Ectodermal cell (in vitro differentiated cells): ENCODE measurements at regions not wholly inside any gene's neighbourhood (a gene's known extent, or its start where the extent isn't known, plus 50 kb on each side); places are given as distances from the start of the nearest gene placed in this dataset.

Experiments
- H3K27ac ChIP-seq: 2 replicates; pipeline ENCODE4 v1.7.0; 2013; ENCODE audit warnings: mild to moderate bottlenecking, low read depth, low read length; ENCODE audit not compliant: insufficient read depth, poor library complexity, severe bottlenecking
- H3K27me3 ChIP-seq: 2 replicates; pipeline ENCODE4 v1.7.0; 2013; ENCODE audit warnings: mild to moderate bottlenecking, low read length; ENCODE audit not compliant: insufficient read depth, control insufficient read depth, poor library complexity, severe bottlenecking
- H3K36me3 ChIP-seq: one replicate; pipeline ENCODE4 v1.7.0; 2013; ENCODE audit warnings: low read length; ENCODE audit not compliant: control insufficient read depth, insufficient read depth
- H3K4me1 ChIP-seq: one replicate; pipeline ENCODE4 v1.7.0; 2013; ENCODE audit warnings: low read length; ENCODE audit not compliant: control insufficient read depth, insufficient read depth
- H3K4me3 ChIP-seq: 2 replicates; pipeline ENCODE4 v1.7.0; 2013; ENCODE audit warnings: low read depth, low read length, control low read depth; ENCODE audit not compliant: insufficient read depth
- H3K9me3 ChIP-seq: 2 replicates; pipeline ENCODE4 v1.7.0; 2013; ENCODE audit warnings: mild to moderate bottlenecking, low read length, moderate library complexity; ENCODE audit not compliant: control insufficient read depth
- WGBS, 2 experiments: methylation state at CpG; one replicate each; pipeline ENCODE4 v1.1.7; 2013; ENCODE audit warnings: missing lambda C conversion rate in 2 of 2; 5-methylcytosine and 5-hydroxymethylcytosine counted together

DNA sequence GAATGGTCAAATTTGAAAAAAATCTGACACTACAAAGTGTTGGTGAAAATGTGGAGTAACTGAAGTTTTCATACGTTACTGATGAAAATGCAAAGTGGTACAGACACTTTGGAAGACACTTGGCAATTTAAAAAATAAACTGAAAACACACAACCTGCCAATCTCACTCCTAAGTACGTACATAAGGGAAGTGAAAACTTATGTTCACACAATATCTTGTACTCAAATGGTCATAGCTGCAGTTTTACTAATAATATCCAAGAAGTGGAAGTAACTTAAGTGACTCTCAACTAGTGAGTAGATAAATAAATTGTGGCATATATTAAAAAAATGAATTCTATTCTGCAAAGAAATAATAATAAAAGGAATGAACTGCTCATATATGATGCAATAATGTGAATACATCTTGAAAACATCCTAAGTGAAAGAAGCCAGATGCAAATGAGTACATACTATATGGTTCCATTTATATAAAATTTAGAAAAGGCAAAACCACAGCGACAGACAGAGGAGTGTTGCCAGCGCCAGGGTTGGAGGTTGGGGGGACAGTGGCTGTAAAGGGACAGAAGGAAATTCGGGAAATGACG lies 198.2 kb downstream of the ERMARD start:
- Histone ChIP-seq H3K4me3 (no peak overlapping the region), H3K36me3 (no peaks in the 10 kb centered on the region), H3K27ac (no peak overlapping the region), H3K27me3 (no peaks in the 10 kb centered on the region), H3K4me1 (no peaks in the 10 kb centered on the region), H3K9me3 (no peaks in the 10 kb centered on the region)
- WGBS, 2 experiments: 94 to 100% methylated on average over 5 to 6 of the region's 6 CpGs

DNA sequence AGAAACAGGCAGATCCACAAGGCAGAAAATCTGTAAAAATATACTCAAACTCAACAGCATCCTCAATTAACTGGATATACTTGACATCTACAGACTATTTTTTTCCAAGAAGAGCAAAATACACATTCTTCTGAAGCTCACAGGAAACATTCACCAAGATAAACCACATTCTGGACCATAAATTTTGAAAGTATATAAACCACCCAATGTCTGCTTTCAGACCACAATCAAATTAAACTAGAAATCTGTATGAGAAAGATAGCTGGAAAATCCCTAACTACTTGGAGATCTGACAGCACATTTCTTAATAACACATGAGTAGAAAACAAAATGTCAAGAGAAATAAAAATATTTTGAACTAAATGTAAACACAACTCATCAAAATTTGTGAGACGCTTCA lies 195.5 kb downstream of the ERMARD start:
- WGBS, 2 experiments: 86 to 100% methylated on average over 1 of the region's 1 CpG
- H3K4me3 ChIP-seq: no peak overlapping the region

DNA sequence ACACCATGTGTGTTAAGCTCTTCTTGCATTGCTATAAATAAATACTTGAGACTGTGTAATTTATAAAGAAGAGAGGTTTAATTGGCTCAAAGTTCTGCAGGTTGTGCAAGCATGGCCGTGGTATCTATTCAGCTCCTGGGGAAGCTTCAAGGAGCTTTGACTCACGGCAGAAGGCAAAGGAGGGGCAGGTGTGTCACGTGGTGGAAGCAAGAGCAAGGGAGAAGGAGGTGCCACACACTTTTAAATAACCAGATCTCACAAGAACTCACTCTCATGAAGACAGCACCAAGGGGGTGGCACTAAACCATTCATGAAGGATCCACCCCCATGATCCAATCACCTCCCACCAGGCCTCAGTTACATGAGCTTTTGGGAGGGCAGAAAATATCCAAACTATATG lies 193.7 kb downstream of the ERMARD start:
- no peaks in the 10 kb centered on the region for H3K36me3 ChIP-seq
- no peak overlapping the region for H3K4me3 ChIP-seq
- H3K9me3 ChIP-seq: no peaks in the 10 kb centered on the region
- 55 to 61% methylated on average over 3 of the region's 3 CpGs for WGBS, 2 experiments
- peaks cover 12% of the 10 kb centered on the region for H3K4me1 ChIP-seq
- no peak overlapping the region for H3K27ac ChIP-seq
- H3K27me3 ChIP-seq: no peaks in the 10 kb centered on the region

More for the DNA sequence above, 195.5 kb downstream of the ERMARD start:
- Histone ChIP-seq H3K27ac (no peak overlapping the region), H3K36me3 (no peaks in the 10 kb centered on the region), H3K9me3 (no peaks in the 10 kb centered on the region), H3K4me1 (no peaks in the 10 kb centered on the region), H3K27me3 (no peaks in the 10 kb centered on the region)

DNA sequence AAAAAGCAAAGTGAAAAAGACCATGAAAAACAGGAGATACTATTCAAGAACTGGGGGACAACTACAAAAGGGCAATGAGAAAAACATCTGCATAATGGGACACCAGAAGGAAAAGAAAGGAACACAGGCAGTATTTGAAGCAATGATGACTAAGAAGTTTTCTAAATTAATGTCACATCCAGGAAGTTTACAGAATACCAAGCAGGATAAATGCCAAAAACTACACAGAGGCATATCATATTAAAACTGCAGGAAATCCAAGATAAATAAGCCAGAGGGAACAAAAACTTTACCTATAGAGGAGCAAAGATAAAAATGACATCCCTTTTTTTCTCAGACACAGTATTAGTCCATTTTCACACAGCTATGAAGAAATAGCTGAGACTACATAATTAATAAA lies 193.0 kb downstream of the ERMARD start:
- no peaks in the 10 kb centered on the region for H3K36me3 ChIP-seq
- peaks cover 14% of the 10 kb centered on the region for H3K4me1 ChIP-seq
- H3K27me3 ChIP-seq: no peaks in the 10 kb centered on the region
- no peak overlapping the region for H3K27ac ChIP-seq
- H3K9me3 ChIP-seq: no peaks in the 10 kb centered on the region
- no peak overlapping the region for H3K4me3 ChIP-seq

DNA sequence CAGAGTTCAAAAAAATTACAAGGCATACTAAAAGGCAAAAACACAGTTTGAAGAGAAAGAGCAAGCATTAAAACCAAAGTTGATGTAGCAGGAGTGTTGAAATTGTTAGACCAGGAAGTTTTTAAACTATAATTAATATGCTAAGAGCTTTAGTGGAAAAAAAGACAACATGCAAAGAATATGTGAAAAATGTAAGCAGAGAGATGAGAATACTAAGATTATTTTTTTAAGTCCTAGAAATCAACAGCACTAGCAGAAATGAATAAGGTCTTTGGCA lies 192.6 kb downstream of the ERMARD start:
- Histone ChIP-seq H3K9me3 (no peaks in the 10 kb centered on the region), H3K27ac (no peak overlapping the region), H3K27me3 (no peaks in the 10 kb centered on the region), H3K4me1 (peaks cover 14% of the 10 kb centered on the region), H3K4me3 (no peak overlapping the region), H3K36me3 (no peaks in the 10 kb centered on the region)

DNA sequence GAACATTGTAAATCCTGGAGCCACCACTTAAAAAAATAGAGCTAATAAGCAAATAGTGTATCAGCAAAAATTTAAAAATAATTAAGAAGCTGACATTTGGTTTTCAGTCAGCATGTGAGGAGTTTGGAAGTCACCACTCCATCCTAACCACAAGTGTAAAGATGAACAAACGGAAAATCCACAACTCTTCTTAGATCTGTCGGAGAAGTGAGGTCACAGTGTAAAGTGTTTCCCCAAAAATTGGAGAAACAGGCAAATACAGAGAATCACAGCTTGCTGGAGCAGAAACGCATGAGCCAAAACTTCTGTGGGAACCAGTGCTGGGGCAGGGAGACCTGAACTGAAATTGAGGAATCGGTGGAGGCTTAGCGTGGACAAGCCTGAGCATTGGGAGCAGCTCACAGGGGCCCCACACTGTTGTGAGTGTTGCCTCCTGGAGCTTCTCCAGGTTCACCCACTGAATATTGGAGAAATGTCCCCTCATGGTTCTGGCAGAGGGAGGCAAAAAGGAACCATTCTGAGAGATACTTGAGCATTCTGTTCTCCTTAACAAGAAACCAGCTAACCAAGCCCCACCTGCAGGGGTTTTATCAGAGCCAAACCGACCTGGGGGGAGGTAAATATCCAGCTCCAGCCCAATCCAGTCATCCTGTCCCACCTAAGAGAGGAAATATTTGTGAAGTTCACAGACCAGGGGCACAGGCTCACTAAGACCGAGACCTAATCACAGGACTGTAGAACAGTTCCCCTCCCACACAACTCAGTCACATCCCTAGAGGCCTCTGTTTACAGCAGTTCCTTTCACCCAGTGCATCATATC lies 192.0 kb downstream of the ERMARD start:
- H3K9me3 ChIP-seq: no peaks in the 10 kb centered on the region
- H3K4me3 ChIP-seq: no peak overlapping the region
- H3K4me1 ChIP-seq: peaks cover 18% of the 10 kb centered on the region
- H3K36me3 ChIP-seq: no peaks in the 10 kb centered on the region
- WGBS, 2 experiments: 73% methylated on average over 7 of the region's 7 CpGs
- H3K27me3 ChIP-seq: peaks cover under 1% of the 10 kb centered on the region
- H3K27ac ChIP-seq: no peak overlapping the region

DNA sequence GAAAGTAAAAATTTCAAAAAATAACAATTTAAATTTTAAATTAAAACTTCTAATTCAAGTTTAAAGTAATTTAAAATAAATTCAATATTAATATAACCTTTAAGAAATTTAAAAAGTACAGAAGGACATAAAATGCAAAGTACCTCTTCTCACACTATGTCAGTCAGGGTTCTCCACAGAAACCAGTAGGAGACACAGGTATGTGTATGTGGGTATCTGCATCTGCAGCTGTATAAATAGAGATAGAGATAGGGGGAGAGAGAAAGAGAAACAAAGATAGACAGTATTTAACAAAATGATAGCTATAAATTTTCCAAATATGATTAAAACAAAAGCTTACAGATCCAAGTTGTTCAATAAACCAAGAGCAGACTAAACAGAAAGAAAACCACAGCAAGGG lies 190.8 kb downstream of the ERMARD start:
- Histone ChIP-seq H3K36me3 (no peaks in the 10 kb centered on the region), H3K27me3 (peaks cover 5% of the 10 kb centered on the region), H3K4me3 (no peak overlapping the region), H3K4me1 (peaks cover 28% of the 10 kb centered on the region), H3K9me3 (no peaks in the 10 kb centered on the region), H3K27ac (no peak overlapping the region)

DNA sequence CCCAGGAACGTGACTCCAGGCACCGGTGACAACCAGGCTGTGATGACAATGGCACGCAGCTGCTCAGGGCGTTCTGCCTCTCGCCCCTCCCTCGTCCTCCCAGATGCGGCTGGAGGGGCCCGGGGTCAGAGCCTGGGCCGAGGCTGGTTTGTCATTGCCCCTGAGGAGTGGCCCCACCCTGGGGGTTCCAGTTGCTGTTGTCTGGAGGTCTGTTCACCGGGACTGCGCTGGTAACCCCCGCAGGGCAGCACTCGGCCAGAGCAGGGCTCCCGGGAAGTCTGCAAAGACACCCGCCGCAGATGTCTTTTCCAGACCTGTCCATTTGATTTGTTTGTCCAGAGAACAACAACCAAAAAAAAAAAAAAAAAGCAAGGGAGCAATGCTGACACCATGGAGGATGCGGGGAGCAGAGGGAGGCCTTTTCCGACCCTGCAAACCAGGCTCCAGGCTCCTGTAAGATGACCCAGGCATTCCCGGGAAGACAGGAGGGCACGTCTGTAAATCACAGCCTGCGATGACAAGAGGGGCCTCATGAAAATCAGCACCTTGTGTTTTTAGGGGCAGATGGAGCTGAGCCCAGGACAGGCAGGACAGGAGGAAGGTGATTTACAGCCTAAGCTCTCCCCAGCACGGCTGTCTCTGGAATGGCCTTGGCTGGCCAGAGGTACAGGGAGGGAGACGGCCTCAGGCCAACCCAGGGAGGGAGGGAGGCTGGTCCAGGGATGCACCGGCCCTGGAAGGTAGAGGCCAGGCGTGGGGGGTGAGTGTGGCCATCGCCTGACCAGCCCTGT lies 189.3 kb downstream of the ERMARD start:
- Histone ChIP-seq H3K4me1 (peaks cover 28% of the 10 kb centered on the region), H3K36me3 (no peaks in the 10 kb centered on the region), H3K4me3 (no peak overlapping the region), H3K9me3 (no peaks in the 10 kb centered on the region), H3K27me3 (peaks cover 5% of the 10 kb centered on the region), H3K27ac (no peak overlapping the region)
- WGBS, 2 experiments: 69 to 71% methylated on average over 26 of the region's 26 CpGs

DNA sequence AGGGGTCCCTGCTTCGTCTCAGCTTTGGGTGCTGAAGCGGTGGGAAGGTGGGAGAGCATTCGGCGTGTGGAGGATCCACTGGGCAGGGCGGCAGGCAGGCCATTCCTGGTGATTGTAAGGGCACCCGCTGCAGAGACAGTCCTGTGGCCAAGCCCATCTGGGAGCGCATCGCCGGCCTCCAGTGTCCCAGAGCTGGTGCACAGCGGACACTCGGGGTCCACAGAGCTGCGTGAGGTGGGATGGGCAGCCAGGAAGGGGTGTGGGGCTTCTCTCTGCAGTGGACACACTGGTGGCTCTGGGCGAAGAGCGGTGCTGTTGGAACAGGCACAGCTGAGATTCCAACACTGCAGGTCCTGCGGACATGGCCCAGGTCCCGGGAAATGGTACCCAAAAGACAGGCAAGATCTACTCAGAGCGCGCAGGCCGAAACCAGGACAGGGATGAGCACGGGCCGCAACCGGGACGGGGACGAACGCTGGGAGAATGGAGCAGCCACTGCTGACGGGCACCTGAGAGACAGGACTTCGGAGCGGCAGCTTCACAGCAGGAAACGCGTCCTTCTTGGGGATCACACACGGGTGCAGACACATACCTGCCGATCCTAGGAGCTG lies 188.2 kb downstream of the ERMARD start:
- Histone ChIP-seq H3K4me3 (no peak overlapping the region), H3K27ac (no peak overlapping the region), H3K27me3 (peaks cover 5% of the 10 kb centered on the region), H3K4me1 (peaks cover 28% of the 10 kb centered on the region), H3K36me3 (no peaks in the 10 kb centered on the region), H3K9me3 (no peaks in the 10 kb centered on the region)
- 92 to 93% methylated on average over 32 of the region's 32 CpGs for WGBS, 2 experiments

DNA sequence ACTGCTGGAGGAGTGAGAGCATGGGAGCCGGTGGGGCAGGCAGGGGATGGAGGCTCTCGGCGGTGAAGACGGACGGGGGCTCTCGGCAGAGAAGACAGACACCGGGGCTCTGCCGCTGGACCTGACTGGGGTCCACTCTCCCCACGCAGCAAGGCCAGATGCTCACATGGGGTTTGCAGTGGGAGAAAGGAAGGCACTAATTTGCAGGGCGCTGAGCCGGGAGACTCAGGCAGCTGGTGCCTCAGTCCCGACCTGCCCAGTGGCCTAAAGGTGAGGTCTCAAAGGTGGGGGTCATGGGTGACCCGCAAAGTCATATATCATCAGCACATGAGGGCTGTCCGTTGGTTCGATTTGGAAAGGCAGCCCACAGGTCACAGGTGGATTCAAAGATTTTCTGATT lies 187.3 kb downstream of the ERMARD start:
- Histone ChIP-seq H3K4me1 (peaks cover 28% of the 10 kb centered on the region), H3K27ac (no peak overlapping the region), H3K36me3 (no peaks in the 10 kb centered on the region), H3K9me3 (no peaks in the 10 kb centered on the region), H3K27me3 (peaks cover 5% of the 10 kb centered on the region), H3K4me3 (no peak overlapping the region)
- 94% methylated on average over 15 of the region's 15 CpGs for WGBS, 2 experiments
